ENCODE measurements at regions not wholly inside any gene's neighbourhood (a gene's known extent, or its start where the extent isn't known, plus 50 kb on each side); places are given as distances from the start of the nearest gene placed in this dataset.
A peak's percentile ranks its signal among the peaks of the same experiment; 100 is the strongest.

DNA sequence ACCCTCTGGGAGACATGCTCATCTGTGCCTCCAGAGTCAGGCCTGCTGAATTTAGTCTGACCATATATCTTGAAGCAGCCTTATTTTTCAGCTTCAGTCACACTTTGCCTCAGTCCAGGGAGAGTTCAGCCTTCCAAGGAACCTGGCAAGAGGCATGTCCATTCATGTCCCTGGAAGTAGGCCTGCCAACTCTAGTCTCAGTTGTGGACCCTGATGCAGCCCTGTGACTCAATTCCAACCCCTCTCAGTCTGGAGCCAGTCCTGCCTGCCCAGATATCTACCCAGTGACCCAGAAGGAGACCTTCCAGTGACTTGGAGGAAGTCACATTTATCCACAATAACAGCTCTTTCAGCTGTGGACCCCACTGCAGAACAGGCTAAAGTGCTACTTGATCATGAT is 566.6 kb downstream of the TMEM135 start:
- no peak overlapping the region for H3K4me2 ChIP-seq (ENCODE audit: insufficient read depth in 1 of 2, low read depth in 2 of 2, low read length in 2 of 2)
- CTCF ChIA-PET (ENCODE audit: partially characterized antibody) = no interaction called here
- no peak overlapping the region for H3K4ac ChIP-seq (replicated peaks; ENCODE audit: insufficient read length, low read depth, low read length)
- no peak overlapping the region for H4K8ac ChIP-seq (ENCODE audit: extremely low read depth, insufficient read depth, low read length)
- no peak overlapping the region for H3K14ac ChIP-seq (ENCODE audit: insufficient read length)
- H4K20me1 ChIP-seq (replicated peaks in 1 of 2; ENCODE audit: control insufficient read depth in 1 of 2, insufficient read depth in 2 of 2, low read length in 2 of 2) = no peaks in the 10 kb centered on the region
- H3K4me1 ChIP-seq (replicated peaks in 1 of 4; ENCODE audit: control insufficient read depth in 3 of 4, insufficient read depth in 4 of 4, low read length in 3 of 4) = no peaks in the 10 kb centered on the region
- H2AFZ ChIP-seq (ENCODE audit: low read length) = peak overlapping the region; percentile 20
- POLR2A ChIA-PET (ENCODE audit: partially characterized antibody) = no interaction called here
- no peaks in the 10 kb centered on the region for H3K79me2 ChIP-seq (ENCODE audit: control insufficient read depth in 1 of 2, insufficient read depth in 2 of 2, low read length in 2 of 2)
- H2BK20ac ChIP-seq (ENCODE audit: low read length) = no peak overlapping the region
- no peak overlapping the region for H3K18ac ChIP-seq (ENCODE audit: extremely low read depth, low read length)
- H3K9ac ChIP-seq (replicated peaks in 1 of 4; ENCODE audit: extremely low read depth in 1 of 4, low read depth in 3 of 4, low read length in 3 of 4) = no peak overlapping the region
- H3K23me2 ChIP-seq (ENCODE audit: low read depth, low read length) = no peaks in the 10 kb centered on the region
- H3K79me1 ChIP-seq (ENCODE audit: low read depth, low read length) = no peaks in the 10 kb centered on the region
- H2BK12ac ChIP-seq (ENCODE audit: low read depth, low read length) = no peak overlapping the region
- H3K56ac ChIP-seq (replicated peaks; ENCODE audit: insufficient read length, low read depth, low read length) = no peak overlapping the region
- no peak overlapping the region for H3K27ac ChIP-seq (ENCODE audit: low read depth, low read length)
- H3K27me3 ChIP-seq (replicated peaks in 1 of 4; ENCODE audit: control insufficient read depth in 3 of 4, extremely low read depth in 1 of 4, insufficient read depth in 3 of 4, low read length in 3 of 4) = peaks cover 0 to 1% (median 0%) of the 10 kb centered on the region in 4 experiments; a peak in 1 of 7 replicates
- FAIRE-seq (no peak), DNase-seq (ENCODE audit: low read depth in 1 of 2, low spot score in 2 of 2) (no peak)
- no peak overlapping the region for H4K5ac ChIP-seq (ENCODE audit: insufficient read length, low read depth, low read length)
- H2BK5ac ChIP-seq (ENCODE audit: low read depth, low read length) = no peak overlapping the region
- no peaks in the 10 kb centered on the region for H3K36me3 ChIP-seq (ENCODE audit: control insufficient read depth in 2 of 4, insufficient read depth in 4 of 4, low read length in 3 of 4)
- TF ChIP-seq SIRT6 (IDR thresholded peaks at IDR 0.05; ENCODE audit: low read length) (no peak), GTF2F1 (IDR thresholded peaks at IDR 0.05; ENCODE audit: borderline replicate concordance, low read depth, low read length) (no peak), CHD1 (IDR thresholded peaks at IDR 0.05; ENCODE audit: low read depth, low read length) (no peak), RAD21 (IDR thresholded peaks at IDR 0.05 in 1 of 2, conservative IDR thresholded peaks at IDR 0.05 in 1 of 2; ENCODE audit: low read depth in 2 of 2, low read length in 2 of 2) (no peak)
- H2AK5ac ChIP-seq (ENCODE audit: low read depth, low read length) = no peak overlapping the region
- H3K9me3 ChIP-seq (ENCODE audit: insufficient read depth in 2 of 2, low read depth in 1 of 2, low read length in 1 of 2) = no peaks in the 10 kb centered on the region
- H2BK15ac ChIP-seq (ENCODE audit: low read length) = no peak overlapping the region
- H2BK120ac ChIP-seq (replicated peaks; ENCODE audit: low read depth, low read length) = no peak overlapping the region
- no peak overlapping the region for H3K23ac ChIP-seq (ENCODE audit: insufficient read length)
- no peak overlapping the region for H4K91ac ChIP-seq (replicated peaks; ENCODE audit: insufficient read length, low read length)
- no peak overlapping the region for H3K4me3 ChIP-seq (ENCODE audit: extremely low read depth in 1 of 4, insufficient read depth in 2 of 4, low read depth in 3 of 4, low read length in 4 of 4)
